ENCODE measurements at regions not wholly inside any gene's neighbourhood (a gene's known extent, or its start where the extent isn't known, plus 50 kb on each side); places are given as distances from the start of the nearest gene placed in this dataset.

DNA sequence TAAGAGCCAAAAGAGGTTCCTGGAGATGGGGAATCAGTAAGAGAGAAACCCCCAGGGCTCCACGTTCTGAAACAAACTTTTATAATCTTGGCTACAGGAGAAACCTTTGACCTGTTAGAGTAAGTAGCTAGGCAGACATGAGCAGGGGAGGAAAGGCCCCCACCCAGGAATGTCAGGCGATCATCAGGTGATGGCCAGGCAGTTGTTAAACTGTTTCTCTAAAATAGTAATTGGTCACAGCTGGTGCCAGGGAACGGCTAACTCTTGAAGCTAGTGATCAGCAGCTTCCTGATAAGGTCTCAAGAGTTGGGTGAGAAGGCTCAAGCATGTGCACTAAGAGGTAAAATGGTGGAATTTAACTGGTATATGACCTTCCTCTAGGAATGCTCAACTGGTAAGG is 263.8 kb downstream of the HDGFL1 start:
- H2AFZ ChIP-seq (replicated peaks), result no peak overlapping the region
- no peak overlapping the region for H3K9ac ChIP-seq
- H3K4me3 Mint-ChIP-seq, result no peak overlapping the region
- H3K27ac Mint-ChIP-seq, result no peak overlapping the region
- H3K4me3 ChIP-seq, result no peak overlapping the region
- H3F3A ChIP-seq (ENCODE audit: low read depth), result no peaks in the 10 kb centered on the region
- no peaks in the 10 kb centered on the region for H3K79me2 ChIP-seq (ENCODE audit: low read depth)
- peaks cover 2% of the 10 kb centered on the region for H3K4me1 ChIP-seq
- no peak for DNase-seq (ENCODE audit: low spot score)
- H3K4me1 Mint-ChIP-seq, result peaks cover 10% of the 10 kb centered on the region
- TF ChIP-seq, protein P1, sequence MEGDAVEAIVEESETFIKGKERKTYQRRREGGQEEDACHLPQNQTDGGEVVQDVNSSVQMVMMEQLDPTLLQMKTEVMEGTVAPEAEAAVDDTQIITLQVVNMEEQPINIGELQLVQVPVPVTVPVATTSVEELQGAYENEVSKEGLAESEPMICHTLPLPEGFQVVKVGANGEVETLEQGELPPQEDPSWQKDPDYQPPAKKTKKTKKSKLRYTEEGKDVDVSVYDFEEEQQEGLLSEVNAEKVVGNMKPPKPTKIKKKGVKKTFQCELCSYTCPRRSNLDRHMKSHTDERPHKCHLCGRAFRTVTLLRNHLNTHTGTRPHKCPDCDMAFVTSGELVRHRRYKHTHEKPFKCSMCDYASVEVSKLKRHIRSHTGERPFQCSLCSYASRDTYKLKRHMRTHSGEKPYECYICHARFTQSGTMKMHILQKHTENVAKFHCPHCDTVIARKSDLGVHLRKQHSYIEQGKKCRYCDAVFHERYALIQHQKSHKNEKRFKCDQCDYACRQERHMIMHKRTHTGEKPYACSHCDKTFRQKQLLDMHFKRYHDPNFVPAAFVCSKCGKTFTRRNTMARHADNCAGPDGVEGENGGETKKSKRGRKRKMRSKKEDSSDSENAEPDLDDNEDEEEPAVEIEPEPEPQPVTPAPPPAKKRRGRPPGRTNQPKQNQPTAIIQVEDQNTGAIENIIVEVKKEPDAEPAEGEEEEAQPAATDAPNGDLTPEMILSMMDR (IDR thresholded peaks at IDR 0.05), result no peak
- TF ChIP-seq EZH2phosphoT487 (IDR thresholded peaks at IDR 0.05) (no peak), EZH2 (IDR thresholded peaks at IDR 0.05) (no peak)
- H3K36me3 ChIP-seq, result no peaks in the 10 kb centered on the region
- H4K20me1 ChIP-seq (ENCODE audit: low read depth), result no peaks in the 10 kb centered on the region
- H3K9me3 Mint-ChIP-seq, result peaks cover 13% of the 10 kb centered on the region
- H3K27ac ChIP-seq, result no peak overlapping the region
- H3K36me3 Mint-ChIP-seq, result peaks cover 10% of the 10 kb centered on the region
- H3K27me3 ChIP-seq, result no peaks in the 10 kb centered on the region
- peaks cover 2% of the 10 kb centered on the region for H3K27me3 Mint-ChIP-seq (ENCODE audit: insufficient read depth, low read depth)
- H3K9me3 ChIP-seq (ENCODE audit: low read depth), result peaks cover 4% of the 10 kb centered on the region
- H3K4me2 ChIP-seq, result no peak overlapping the region

DNA sequence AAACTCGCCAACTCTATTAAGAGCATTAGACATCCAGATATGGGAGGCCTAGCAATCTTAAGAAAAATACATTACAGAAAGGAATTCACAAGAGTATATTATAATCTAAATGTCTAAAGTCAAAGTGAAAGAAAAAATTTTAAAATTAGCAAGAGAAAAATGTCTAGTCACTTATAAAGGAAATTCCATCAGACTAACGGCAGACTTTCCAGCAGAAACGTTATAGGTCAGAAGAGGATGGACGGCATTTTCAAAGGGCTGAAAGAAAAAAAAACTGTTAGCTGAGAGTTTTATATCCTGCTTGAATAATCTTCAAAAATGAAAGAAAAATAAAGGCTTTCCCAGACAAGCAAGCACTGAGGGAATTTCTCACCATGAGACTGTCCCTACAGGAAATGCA is 269.0 kb downstream of the HDGFL1 start:
- peaks cover 47% of the 10 kb centered on the region for H3K9me3 Mint-ChIP-seq
- H3K27ac ChIP-seq, result no peak overlapping the region

GRCh38 chr6:22845467-22845866 is 276.1 kb downstream of the HDGFL1 start:
- no peaks in the 10 kb centered on the region for H4K20me1 ChIP-seq (ENCODE audit: low read depth)
- Mint-ChIP-seq H3K4me3 (no peak overlapping the region), H3K27me3 (ENCODE audit: insufficient read depth, low read depth) (peaks cover 3% of the 10 kb centered on the region), H3K4me1 (no peaks in the 10 kb centered on the region), H3K27ac (no peak overlapping the region), H3K36me3 (peaks cover 6% of the 10 kb centered on the region), H3K9me3 (peaks cover 32% of the 10 kb centered on the region)
- no peaks in the 10 kb centered on the region for H3K79me2 ChIP-seq (ENCODE audit: low read depth)
- H2AFZ ChIP-seq (replicated peaks), result no peak overlapping the region
- H3K36me3 ChIP-seq, result no peaks in the 10 kb centered on the region
- H3K9me3 ChIP-seq (ENCODE audit: low read depth), result no peaks in the 10 kb centered on the region
- no peak overlapping the region for H3K4me3 ChIP-seq
- no peak for DNase-seq (ENCODE audit: low spot score)
- no peaks in the 10 kb centered on the region for H3K4me1 ChIP-seq
- H3K27ac ChIP-seq, result no peak overlapping the region
- no peaks in the 10 kb centered on the region for H3F3A ChIP-seq (ENCODE audit: low read depth)
- H3K27me3 ChIP-seq, result no peaks in the 10 kb centered on the region
- no peak overlapping the region for H3K4me2 ChIP-seq
- TF ChIP-seq, protein P1 (IDR thresholded peaks at IDR 0.05), result no peak
- TF ChIP-seq EZH2 (IDR thresholded peaks at IDR 0.05) (no peak), EZH2phosphoT487 (IDR thresholded peaks at IDR 0.05) (no peak)
- no peak overlapping the region for H3K9ac ChIP-seq

More for the DNA sequence above, 269.0 kb downstream of the HDGFL1 start:
- H3K27me3 Mint-ChIP-seq (ENCODE audit: insufficient read depth, low read depth), result peaks cover 2% of the 10 kb centered on the region
- H3K4me1 ChIP-seq, result no peaks in the 10 kb centered on the region
- H3K4me3 ChIP-seq, result no peak overlapping the region
- peaks cover 18% of the 10 kb centered on the region for H3K9me3 ChIP-seq (ENCODE audit: low read depth)
- no peak overlapping the region for H3K4me3 Mint-ChIP-seq
- no peak overlapping the region for H3K9ac ChIP-seq
- TF ChIP-seq, protein P1 (IDR thresholded peaks at IDR 0.05), result no peak
- TF ChIP-seq EZH2phosphoT487 (IDR thresholded peaks at IDR 0.05) (no peak), EZH2 (IDR thresholded peaks at IDR 0.05) (no peak)
- no peak for DNase-seq (ENCODE audit: low spot score)
- H3K27ac Mint-ChIP-seq, result no peak overlapping the region
- H3K4me1 Mint-ChIP-seq, result no peaks in the 10 kb centered on the region
- no peaks in the 10 kb centered on the region for H4K20me1 ChIP-seq (ENCODE audit: low read depth)
- no peak overlapping the region for H3K4me2 ChIP-seq
- H3K36me3 Mint-ChIP-seq, result peaks cover 16% of the 10 kb centered on the region
- no peaks in the 10 kb centered on the region for H3K27me3 ChIP-seq
- no peaks in the 10 kb centered on the region for H3K79me2 ChIP-seq (ENCODE audit: low read depth)
- H3K36me3 ChIP-seq, result peaks cover 13% of the 10 kb centered on the region
- H3F3A ChIP-seq (ENCODE audit: low read depth), result no peaks in the 10 kb centered on the region
- no peak overlapping the region for H2AFZ ChIP-seq (replicated peaks)

Data from neural progenitor cell (in vitro differentiated cells).